ENCODE measurements at regions not wholly inside any gene's neighbourhood (a gene's known extent, or its start where the extent isn't known, plus 50 kb on each side); places are given as distances from the start of the nearest gene placed in this dataset.

DNA sequence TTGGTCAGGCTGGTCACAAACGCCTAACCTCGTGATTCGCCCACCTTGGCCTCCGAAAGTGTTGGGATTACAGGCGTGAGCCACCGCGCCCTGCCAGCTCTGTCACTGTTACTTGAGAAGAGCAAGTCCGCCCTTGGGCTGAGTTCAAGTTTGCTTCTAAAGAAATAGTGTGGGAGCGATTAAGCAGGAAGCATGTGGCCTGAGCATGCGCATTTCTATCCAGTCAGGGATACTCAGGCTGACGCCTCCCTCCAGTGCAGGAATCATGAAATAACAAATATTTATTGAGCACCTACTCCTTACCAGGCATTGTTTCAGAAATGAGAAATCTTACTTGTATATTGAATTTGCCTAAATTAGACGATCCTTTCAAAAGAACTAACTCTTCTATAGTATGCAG, 166.2 kb downstream of the EDN1 start:
- in situ Hi-C loops (cut with HindIII; ENCODE audit: low pct_unique_long_range_greater_than_20kb, low sequenced_read_pairs) = no loop called here
- DNase-seq (ENCODE audit: low read depth, low spot score) = peak; percentile 33

DNA sequence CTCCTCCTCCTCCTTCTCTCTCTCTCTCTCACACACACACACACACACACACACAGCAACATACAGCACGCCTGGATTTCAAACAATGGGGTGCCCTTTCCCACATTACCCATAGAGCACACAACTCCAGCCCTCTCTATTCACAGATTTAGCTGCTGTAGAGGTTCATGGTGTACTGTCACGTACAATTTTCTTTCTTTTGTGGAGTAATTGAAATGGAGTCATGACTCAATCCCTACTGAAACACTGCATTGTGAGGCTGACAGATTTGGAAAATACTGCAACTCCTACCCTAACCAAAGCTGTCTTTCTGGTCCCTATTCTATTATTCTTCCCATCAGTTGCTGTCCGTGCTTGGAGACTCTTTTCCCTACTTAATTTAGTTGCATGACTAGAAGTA, 166.9 kb downstream of the EDN1 start:
- in situ Hi-C loops (cut with HindIII; ENCODE audit: low pct_unique_long_range_greater_than_20kb, low sequenced_read_pairs) = no loop called here
- no peak for DNase-seq (ENCODE audit: low read depth, low spot score)

DNA sequence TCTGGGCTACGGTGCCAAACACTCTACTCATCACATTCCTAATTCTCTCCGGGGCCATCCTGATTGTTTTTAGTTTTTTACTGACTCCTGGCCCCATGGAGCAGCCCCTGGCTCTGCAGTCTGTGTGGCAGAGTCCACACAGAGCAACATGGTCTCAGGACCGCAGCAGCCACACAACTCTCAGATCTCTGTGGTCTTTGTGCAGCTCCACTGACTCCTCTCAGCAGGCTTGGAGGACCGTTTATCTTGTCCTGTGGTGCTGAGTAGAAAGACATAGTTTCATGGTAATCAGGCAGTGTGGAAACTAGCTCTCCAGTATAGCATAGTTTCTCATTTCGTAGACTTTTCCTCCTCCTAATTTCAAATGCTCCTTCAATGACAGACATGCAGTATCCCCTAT, 168.4 kb downstream of the EDN1 start:
- in situ Hi-C loops (cut with HindIII; ENCODE audit: low pct_unique_long_range_greater_than_20kb, low sequenced_read_pairs) = no loop called here
- no peak for DNase-seq (ENCODE audit: low read depth, low spot score)

DNA sequence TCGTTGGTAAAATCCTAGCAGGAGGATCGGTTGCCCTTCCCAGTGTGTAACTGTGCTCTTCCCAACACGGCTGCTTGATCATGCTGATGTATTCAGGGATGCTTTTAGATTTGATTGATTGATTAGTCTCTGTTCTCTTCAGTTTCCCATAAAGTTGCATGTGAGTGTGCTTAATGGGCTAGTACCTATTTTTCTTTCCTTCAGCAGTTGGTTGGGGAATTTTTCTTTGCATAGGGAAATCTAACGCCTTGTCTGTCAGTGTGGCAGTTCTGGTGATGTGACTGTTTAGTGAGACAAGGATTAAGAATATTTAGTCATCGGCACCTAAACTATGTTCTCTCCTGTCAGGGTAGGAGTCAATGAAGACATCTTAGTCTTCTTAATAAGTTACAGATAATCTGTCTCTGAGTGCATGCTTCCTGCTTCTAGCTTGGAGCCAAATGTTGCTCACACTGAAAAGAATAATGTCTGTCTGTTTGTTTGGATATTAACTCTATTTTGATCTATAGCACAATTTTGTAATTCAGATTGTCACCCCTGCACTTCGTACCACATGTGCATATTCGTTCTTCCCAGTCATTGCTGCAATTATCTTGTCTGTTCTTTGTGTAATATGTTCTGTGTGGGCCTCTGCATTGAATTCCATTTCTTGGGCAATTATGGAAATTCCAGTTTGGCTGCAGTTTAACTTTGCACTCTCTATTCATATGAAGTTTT, 169.9 kb downstream of the EDN1 start:
- in situ Hi-C loops (cut with HindIII; ENCODE audit: low pct_unique_long_range_greater_than_20kb, low sequenced_read_pairs) = no loop called here

DNA sequence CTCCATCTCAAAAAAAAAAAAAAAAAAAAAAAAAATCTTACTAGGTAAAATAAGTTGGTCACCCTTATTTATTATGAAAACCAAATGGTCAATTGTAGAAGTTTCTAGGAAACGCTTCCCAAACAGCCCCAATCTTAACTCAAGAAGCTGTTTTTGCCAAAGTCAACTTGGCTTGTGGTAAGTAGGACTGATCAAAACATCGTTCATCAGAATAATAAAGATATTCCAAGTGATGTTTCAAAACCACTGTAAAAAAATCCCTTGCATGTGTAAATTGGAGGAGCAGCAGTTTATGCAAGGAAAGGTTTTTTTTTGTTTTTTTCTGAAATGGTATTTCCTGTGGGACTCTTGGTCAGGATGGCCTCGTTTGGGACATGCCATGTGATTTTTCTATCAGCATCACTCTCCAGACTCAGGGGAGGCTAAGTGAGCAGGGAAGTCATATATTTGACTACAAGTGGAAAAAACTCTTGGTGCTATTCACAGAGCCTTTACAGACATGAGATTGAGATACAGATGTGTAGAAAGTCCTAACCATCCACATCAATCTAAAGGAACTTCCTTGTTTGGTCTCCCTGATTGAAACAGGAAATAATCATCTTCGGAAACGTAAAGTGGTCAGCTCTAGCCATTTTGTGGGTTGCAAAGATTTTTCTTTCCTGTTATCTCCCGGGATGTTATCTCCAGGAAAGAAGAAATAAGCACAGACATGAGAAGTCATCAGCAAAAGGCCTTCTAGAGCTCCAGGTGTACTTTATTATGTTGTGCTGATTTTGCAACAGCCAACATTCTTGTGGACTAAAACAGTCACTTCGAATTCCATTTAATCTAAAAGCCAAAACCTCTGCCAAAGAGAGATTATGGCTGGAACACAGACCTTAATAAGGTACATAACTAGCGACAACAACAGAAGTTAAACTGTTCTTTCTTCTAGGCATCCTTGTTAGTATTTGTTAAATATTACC, 177.8 kb downstream of the EDN1 start:
- in situ Hi-C loops (cut with HindIII; ENCODE audit: low pct_unique_long_range_greater_than_20kb, low sequenced_read_pairs) = no loop called here
- no peak for DNase-seq (ENCODE audit: low read depth, low spot score)

More for the DNA sequence above, 169.9 kb downstream of the EDN1 start:
- DNase-seq (ENCODE audit: low read depth, low spot score) = no peak

DNA sequence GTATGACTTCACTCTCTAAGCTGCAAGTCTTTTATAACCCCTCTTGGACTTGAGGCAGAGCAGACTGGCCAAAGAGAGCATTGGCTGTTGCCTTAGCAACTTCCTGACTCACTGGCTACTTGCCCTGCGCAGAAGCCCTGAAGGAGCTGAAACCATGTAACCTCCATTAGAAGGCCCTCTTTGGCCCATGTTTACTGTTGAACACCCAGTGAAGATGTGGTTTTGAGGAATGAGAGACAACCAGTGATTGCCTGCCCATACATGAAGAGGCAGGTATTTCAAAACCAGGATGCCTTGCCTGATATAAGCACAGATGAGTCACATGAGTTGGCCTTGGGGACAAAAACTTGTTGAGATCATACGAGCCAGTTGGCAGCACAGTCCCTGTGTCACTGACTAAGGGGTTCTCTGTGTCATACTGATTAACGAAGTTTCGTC, 182.5 kb downstream of the EDN1 start:
- in situ Hi-C loops (cut with HindIII; ENCODE audit: low pct_unique_long_range_greater_than_20kb, low sequenced_read_pairs) = no loop called here

DNA sequence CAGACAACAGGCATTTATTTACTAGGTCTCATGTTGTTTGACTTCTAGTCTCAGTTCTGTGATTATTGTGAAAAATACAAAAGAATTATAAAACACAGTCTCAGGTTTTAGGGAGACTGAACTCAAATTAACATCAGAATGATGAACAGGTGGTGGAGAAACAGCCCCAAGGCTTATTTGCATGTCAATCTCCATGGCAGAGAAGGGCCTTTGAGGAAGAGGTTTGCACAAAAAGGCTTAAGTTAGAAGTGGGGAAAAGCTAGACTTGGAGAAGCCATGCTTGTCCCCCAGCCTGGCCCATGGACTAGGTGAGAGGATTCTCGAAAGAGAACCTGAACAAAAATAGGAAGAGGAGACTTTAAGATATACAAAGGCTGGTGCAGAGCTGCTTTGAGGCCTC, 183.3 kb downstream of the EDN1 start:
- in situ Hi-C loops (cut with HindIII; ENCODE audit: low pct_unique_long_range_greater_than_20kb, low sequenced_read_pairs) = no loop called here
- DNase-seq (ENCODE audit: low read depth, low spot score) = no peak

More for the DNA sequence above, 182.5 kb downstream of the EDN1 start:
- no peak for DNase-seq (ENCODE audit: low read depth, low spot score)

DNA sequence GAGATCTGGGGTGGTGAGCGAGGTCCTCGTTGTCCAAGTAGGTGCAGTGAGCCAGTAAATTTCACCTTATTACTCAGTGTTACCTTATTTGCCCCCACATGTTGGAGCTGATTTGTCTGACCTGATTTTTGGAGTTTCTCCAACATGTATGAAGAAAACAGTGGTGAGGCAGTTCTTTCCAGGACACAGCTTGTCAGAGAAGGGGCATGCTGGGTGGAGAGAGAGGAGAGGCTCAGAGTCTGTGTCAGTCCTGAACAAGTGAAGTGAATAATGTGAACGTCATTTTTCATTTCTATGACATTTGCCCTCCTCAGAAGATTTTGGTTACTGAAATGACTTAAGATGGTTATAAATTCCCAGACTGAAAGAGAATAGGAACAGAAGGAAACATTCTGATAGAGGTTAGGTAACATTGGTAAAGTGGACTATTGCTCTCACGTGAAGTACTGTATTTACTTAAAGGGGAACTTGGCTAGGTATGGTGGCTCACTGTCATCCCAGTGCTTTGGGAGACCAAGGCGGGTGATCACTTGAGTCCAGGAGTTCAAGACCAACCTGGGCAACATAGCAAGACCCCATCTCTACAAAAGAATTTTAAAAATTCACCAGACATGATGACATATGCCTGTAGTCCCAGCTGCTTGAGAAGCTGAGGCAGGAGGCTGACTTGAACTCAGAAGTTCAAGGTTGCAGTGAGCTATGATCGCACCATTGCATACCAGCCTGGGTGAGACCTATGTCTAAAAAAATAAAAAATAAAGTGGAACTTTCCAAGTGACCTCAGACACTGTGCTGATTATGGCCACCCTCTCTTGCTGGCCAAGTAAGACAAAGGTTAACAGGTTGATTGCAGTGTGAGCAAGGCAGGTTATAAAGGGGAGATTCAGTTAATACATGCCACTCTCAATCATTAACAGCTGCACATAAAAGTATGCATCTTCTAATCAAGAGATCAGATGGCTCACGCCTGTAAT, 184.3 kb downstream of the EDN1 start:
- in situ Hi-C loops (cut with HindIII; ENCODE audit: low pct_unique_long_range_greater_than_20kb, low sequenced_read_pairs) = no loop called here
- DNase-seq (ENCODE audit: low read depth, low spot score) = no peak

DNA sequence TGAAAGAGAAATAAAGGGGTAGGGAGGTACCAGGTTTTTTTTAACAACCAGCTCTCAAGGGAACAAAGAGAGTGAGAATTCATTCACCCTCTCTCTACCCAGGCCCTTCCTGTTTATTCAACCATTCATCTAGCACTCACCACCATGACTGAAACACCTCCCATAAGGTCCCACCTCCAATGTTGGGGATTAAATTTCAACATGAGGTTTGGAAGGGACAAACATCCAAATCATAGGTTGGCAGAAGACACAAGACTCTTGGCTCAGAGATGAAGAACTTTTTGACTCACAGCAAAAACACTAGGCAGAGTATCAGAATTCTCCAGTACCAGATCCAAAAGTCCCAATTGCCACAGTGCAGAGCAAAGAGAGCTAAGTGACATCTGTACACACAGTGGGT, 186.3 kb downstream of the EDN1 start:
- in situ Hi-C loops (cut with HindIII; ENCODE audit: low pct_unique_long_range_greater_than_20kb, low sequenced_read_pairs) = no loop called here
- no peak for DNase-seq (ENCODE audit: low read depth, low spot score)

DNA sequence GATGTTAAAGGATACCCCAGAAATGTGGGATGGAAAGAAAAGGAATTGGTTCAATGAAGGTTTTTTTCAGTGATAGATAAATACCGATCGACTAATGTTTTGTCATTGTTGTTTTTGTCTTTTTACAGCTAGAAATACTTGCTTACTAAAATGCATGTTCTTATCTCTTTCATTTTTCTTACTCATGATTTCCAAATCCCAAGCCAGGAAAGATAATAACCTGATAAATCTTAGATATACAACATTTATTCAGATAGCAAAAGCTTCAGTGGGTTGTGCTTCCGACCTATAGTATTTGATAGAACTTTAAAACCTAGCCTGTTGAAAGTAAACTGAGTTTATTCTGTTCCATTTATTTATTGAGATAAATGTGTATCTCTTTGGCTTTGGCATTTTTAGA, 187.5 kb downstream of the EDN1 start:
- no peak for DNase-seq (ENCODE audit: low read depth, low spot score)
- in situ Hi-C loops (cut with HindIII; ENCODE audit: low pct_unique_long_range_greater_than_20kb, low sequenced_read_pairs) = no loop called here

DNA sequence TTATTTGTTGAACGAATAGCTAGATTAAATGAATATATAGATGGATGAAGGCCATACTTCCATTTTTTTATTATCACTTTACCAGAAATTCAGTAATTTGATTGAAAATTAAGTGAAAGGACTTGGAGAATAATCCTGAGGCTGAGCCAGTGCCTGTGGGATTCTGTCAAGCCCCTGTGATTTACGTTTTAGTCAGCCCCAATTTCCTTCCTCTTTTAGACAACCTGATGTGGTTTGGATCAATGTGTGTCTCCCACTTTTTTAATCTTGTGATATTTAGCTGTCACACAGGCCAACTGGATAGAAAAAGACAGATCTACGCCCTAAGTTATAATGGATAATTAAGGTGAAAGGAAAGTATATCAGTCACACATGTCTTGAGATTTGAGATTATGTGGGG, 188.8 kb downstream of the EDN1 start:
- no peak for DNase-seq (ENCODE audit: low read depth, low spot score)
- in situ Hi-C loops (cut with HindIII; ENCODE audit: low pct_unique_long_range_greater_than_20kb, low sequenced_read_pairs) = no loop called here

DNA sequence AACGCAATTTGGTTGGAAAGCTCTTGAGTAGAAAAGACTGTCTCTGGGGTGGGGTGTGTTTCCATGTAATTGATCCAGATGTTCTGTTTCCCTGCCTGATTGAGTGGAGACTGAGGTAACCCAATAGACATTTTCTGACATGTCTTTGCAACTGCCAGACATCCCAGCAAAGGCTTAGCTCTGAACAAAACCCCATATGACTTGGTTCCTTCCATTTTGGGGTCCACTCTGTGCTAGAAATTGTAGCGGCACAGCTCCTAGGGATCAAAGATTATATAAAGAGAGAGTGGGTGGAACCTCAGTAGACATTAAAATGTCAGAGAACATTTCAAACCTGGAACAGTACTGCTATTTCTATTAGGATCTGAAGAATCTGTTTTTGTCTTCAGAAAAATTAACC, 189.3 kb downstream of the EDN1 start:
- in situ Hi-C loops (cut with HindIII; ENCODE audit: low pct_unique_long_range_greater_than_20kb, low sequenced_read_pairs) = no loop called here
- no peak for DNase-seq (ENCODE audit: low read depth, low spot score)

DNA sequence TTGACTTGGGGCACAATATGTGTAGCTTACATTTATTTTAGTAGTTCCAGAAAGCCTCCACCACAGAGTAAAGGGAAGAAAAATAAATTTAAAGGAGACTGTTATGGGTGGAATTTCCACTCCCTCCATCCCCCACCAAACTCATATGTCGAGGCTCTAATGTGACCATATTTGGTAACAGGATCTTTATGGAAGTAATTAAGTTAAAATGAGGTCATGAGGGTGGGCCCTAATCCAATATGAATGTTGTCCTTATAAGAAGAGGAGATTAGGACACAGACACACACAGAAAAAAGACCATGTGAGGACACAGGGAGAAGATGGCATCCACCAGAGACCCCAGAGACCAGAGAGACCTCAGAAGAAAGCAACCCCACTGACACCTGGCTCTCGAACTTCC, 189.7 kb downstream of the EDN1 start:
- DNase-seq (ENCODE audit: low read depth, low spot score) = no peak
- in situ Hi-C loops (cut with HindIII; ENCODE audit: low pct_unique_long_range_greater_than_20kb, low sequenced_read_pairs) = no loop called here

DNA sequence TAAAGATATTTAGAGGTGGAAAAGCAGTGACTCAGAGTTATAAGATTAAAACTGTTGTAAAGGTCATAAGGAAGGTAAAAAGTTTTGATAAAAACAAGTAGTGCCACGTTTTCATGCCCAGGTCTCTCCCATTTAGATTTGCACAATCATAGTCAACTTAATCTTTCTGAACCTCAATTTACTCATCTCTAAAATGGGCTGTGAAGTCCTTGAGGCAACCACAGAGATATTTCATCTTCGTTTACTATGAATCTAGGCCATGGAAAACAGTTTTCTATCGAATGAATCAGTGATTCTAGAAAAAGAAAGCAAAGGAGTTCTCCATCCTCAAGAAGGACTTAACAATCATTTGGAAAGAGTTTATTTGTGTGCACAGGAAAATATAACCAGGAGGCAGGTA, 190.2 kb downstream of the EDN1 start:
- no peak for DNase-seq (ENCODE audit: low read depth, low spot score)
- in situ Hi-C loops (cut with HindIII; ENCODE audit: low pct_unique_long_range_greater_than_20kb, low sequenced_read_pairs) = no loop called here

DNA sequence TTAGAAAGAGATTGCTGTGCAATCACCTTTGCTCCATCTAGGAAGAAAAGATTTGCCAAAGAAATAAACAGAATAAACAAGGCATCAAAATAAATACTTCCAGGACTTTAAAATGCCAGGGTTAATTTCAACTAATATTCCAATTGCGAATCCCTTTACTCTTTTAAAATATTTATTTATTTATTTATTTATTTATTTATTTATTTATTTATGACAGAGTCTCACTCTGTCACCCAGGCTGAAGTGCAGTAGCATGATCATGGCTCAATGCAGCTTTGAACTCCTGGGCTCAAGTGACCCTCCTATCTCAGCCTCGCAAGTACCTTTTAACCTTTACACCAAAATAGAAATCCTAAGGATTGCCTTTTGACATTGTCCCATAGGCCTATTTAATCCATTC, 191.1 kb downstream of the EDN1 start:
- no peak for DNase-seq (ENCODE audit: low read depth, low spot score)
- in situ Hi-C loops (cut with HindIII; ENCODE audit: low pct_unique_long_range_greater_than_20kb, low sequenced_read_pairs) = no loop called here

DNA sequence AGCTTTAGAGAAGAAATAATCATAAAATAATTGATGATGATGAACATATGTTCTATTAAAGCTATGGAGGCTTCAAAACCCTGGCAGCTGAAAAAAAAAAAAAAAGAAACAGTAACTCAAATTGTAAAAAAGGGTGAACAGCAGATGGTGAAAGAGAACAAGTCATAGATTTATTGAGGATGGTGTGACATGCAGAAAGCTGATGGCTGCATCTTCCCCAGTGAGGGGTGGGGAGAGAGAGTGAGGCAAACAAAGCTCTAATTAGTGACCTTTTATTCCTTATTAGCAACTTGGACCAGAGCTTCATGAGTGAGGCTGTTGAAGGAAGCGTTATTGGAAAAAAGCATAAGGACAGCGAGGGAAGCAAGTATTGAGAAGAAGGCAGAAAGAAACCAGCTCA, 191.7 kb downstream of the EDN1 start:
- DNase-seq (ENCODE audit: low read depth, low spot score) = no peak
- in situ Hi-C loops (cut with HindIII; ENCODE audit: low pct_unique_long_range_greater_than_20kb, low sequenced_read_pairs) = no loop called here

DNA sequence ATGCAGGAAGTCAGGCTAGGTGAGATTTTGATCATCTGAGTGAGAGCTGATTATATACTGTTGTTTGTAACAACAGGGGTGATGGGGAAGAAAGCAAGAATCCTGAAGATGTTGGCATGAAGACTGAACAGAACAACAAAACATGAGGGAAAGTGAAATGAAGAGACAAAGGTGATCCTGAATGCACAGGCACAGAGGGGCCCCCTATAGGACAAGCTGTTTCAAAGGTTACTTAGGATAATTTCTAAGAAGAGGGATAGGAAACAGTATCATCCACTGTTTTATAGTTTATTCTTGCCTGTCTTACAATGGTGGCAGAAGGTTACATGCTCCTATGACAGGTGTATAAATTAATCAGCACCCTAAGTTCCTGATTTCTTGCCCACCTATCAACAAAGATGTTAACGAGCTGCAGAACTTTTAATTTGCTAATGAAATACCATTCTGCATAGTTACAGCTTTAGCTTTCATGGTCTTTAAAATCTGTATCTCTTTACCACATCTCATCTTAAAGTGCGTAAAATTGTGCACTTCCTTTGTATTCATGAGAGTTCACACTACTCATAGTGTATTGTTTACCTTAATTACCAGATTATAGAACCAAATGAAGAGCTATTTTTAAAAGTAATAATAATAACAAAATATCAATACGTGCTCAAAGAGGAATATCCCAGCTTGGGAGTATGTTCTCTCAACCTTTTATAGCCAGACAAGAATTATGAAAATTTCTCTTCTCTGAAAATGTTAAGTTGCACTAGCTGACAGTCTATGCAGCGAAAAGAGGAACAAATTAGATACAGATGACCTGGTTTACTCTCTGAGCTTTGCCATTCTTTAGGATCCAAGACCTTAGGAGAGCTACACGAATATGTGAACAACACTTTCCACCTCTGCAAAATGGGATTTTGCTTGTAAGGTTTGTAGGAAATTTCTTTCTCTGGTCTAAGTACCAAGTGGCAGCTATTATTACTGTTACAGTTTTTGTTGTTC, 192.5 kb downstream of the EDN1 start:
- DNase-seq (ENCODE audit: low read depth, low spot score) = no peak
- in situ Hi-C loops (cut with HindIII; ENCODE audit: low pct_unique_long_range_greater_than_20kb, low sequenced_read_pairs) = no loop called here
